ENCODE measurements at regions not wholly inside any gene's neighbourhood (a gene's known extent, or its start where the extent isn't known, plus 50 kb on each side); places are given as distances from the start of the nearest gene placed in this dataset.

DNA sequence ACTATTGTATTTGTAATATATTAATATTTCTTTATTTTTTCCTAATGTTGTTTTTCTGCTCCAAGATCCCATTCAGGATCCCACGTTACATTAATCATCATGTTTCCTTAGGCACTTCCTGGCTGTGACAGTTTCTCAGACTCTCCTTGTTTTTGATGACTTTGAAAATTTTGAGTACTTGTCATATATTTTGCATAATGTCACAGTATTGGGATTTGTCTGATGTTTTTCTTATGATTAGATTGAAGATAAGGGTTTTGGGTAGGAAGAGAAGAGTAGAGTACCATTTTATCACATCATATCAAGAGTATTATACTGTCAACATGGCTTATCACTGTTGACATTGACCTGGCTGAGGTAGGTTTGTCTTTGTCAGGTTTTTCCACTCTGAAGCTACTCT is 146.3 kb upstream of the TPK1 start:
- Mint-ChIP-seq H3K9me3 (ENCODE audit: unreplicated experiment) (no peaks in the 10 kb centered on the region), H3K27ac (ENCODE audit: unreplicated experiment) (no peak overlapping the region), H3K4me3 (ENCODE audit: unreplicated experiment) (no peak overlapping the region), H3K36me3 (ENCODE audit: unreplicated experiment) (no peaks in the 10 kb centered on the region), H3K4me1 (ENCODE audit: low read depth, unreplicated experiment) (no peaks in the 10 kb centered on the region), H3K27me3 (ENCODE audit: unreplicated experiment) (no peaks in the 10 kb centered on the region)
- TF ChIP-seq, protein P1, sequence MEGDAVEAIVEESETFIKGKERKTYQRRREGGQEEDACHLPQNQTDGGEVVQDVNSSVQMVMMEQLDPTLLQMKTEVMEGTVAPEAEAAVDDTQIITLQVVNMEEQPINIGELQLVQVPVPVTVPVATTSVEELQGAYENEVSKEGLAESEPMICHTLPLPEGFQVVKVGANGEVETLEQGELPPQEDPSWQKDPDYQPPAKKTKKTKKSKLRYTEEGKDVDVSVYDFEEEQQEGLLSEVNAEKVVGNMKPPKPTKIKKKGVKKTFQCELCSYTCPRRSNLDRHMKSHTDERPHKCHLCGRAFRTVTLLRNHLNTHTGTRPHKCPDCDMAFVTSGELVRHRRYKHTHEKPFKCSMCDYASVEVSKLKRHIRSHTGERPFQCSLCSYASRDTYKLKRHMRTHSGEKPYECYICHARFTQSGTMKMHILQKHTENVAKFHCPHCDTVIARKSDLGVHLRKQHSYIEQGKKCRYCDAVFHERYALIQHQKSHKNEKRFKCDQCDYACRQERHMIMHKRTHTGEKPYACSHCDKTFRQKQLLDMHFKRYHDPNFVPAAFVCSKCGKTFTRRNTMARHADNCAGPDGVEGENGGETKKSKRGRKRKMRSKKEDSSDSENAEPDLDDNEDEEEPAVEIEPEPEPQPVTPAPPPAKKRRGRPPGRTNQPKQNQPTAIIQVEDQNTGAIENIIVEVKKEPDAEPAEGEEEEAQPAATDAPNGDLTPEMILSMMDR (IDR thresholded peaks at IDR 0.05; ENCODE audit: partially characterized antibody, unreplicated experiment) = no peak
- no peak for DNase-seq

GRCh38 chr7:144975882-144976281 is 140.0 kb upstream of the TPK1 start:
- TF ChIP-seq, protein P1 (IDR thresholded peaks at IDR 0.05; ENCODE audit: partially characterized antibody, unreplicated experiment) = no peak
- peaks cover 3% of the 10 kb centered on the region for H3K9me3 Mint-ChIP-seq (ENCODE audit: unreplicated experiment)

DNA sequence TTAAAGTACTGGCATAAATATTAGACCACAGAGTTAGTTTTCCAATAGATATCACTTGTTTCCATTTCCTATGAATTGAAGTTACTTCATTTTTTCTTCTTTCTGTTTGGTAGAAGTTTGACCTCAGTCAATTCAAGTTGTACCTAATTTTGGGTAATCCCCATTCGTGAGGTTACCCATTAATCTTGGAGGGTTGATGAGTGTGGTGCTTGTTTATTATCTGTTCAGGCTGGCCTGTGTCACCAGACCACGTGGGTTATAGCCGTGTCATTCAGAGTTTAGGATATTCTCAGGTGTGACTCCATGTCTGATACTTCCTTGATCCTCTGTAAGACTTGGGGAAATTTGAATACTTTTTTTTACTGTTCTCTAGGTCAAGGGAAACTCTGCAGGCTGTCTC is 133.9 kb upstream of the TPK1 start:
- DNase-seq = no peak
- Mint-ChIP-seq H3K4me3 (ENCODE audit: unreplicated experiment) (no peak overlapping the region), H3K9me3 (ENCODE audit: unreplicated experiment) (peaks cover 1% of the 10 kb centered on the region), H3K4me1 (ENCODE audit: low read depth, unreplicated experiment) (no peaks in the 10 kb centered on the region), H3K27me3 (ENCODE audit: unreplicated experiment) (no peaks in the 10 kb centered on the region), H3K27ac (ENCODE audit: unreplicated experiment) (no peak overlapping the region), H3K36me3 (ENCODE audit: unreplicated experiment) (no peaks in the 10 kb centered on the region)
- TF ChIP-seq, protein P1 (IDR thresholded peaks at IDR 0.05; ENCODE audit: partially characterized antibody, unreplicated experiment) = no peak

More at GRCh38 chr7:144975882-144976281, 140.0 kb upstream of the TPK1 start:
- no peak overlapping the region for H3K27ac Mint-ChIP-seq (ENCODE audit: unreplicated experiment)
- H3K4me3 Mint-ChIP-seq (ENCODE audit: unreplicated experiment) = no peak overlapping the region
- DNase-seq = no peak
- H3K27me3 Mint-ChIP-seq (ENCODE audit: unreplicated experiment) = no peaks in the 10 kb centered on the region
- H3K4me1 Mint-ChIP-seq (ENCODE audit: low read depth, unreplicated experiment) = no peaks in the 10 kb centered on the region
- H3K36me3 Mint-ChIP-seq (ENCODE audit: unreplicated experiment) = no peaks in the 10 kb centered on the region

DNA sequence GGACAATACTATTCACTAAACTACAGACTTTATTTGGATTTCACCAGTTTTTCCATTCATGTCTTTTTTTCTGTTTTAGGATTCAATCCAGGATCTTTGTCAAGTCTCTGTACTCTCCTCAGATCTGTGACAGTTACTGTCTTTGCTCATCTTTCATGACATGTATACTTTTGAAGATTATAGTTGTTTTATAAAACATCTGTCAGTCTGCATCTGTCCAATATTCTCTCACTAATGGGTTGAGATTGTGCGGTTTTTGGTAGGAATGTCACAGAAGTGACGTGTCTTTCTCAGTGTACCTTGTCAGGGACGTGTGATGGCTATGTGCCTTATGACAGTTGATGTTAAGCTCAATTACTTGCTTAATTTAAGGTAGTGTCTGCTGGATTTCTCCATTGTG is 124.9 kb upstream of the TPK1 start:
- TF ChIP-seq, protein P1 (IDR thresholded peaks at IDR 0.05; ENCODE audit: partially characterized antibody, unreplicated experiment) = no peak
- Mint-ChIP-seq H3K27me3 (ENCODE audit: unreplicated experiment) (no peaks in the 10 kb centered on the region), H3K36me3 (ENCODE audit: unreplicated experiment) (no peaks in the 10 kb centered on the region)

DNA sequence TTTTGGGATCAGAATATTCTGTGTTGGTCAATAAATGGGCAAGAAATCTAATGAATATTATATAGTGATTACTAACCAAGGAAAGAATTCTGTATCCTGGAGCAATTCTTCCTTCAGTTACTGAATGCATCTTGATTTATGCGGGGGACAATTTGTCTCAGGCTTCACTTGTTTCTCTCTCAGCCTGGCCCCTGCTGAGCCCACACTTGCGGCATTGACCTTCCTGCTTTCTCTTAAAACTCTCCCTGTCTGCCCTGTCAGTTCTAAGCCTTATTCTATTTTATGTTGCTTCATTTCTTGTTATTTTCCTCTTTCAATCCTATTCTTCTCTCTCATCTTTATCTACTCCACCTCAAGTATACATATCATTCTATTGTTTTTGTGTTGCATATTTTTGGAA is 122.1 kb upstream of the TPK1 start:
- Mint-ChIP-seq H3K9me3 (ENCODE audit: unreplicated experiment) (peaks cover 1% of the 10 kb centered on the region), H3K27ac (ENCODE audit: unreplicated experiment) (no peak overlapping the region), H3K4me3 (ENCODE audit: unreplicated experiment) (no peak overlapping the region), H3K36me3 (ENCODE audit: unreplicated experiment) (peaks cover 6% of the 10 kb centered on the region), H3K27me3 (ENCODE audit: unreplicated experiment) (no peaks in the 10 kb centered on the region), H3K4me1 (ENCODE audit: low read depth, unreplicated experiment) (no peaks in the 10 kb centered on the region)
- TF ChIP-seq, protein P1 (IDR thresholded peaks at IDR 0.05; ENCODE audit: partially characterized antibody, unreplicated experiment) = no peak
- DNase-seq = no peak

More for the DNA sequence above, 124.9 kb upstream of the TPK1 start:
- Mint-ChIP-seq H3K9me3 (ENCODE audit: unreplicated experiment) (no peaks in the 10 kb centered on the region), H3K27ac (ENCODE audit: unreplicated experiment) (no peak overlapping the region), H3K4me1 (ENCODE audit: low read depth, unreplicated experiment) (no peaks in the 10 kb centered on the region), H3K4me3 (ENCODE audit: unreplicated experiment) (no peak overlapping the region)
- no peak for DNase-seq
